ENCODE measurements at regions not wholly inside any gene's neighbourhood (a gene's known extent, or its start where the extent isn't known, plus 50 kb on each side); places are given as distances from the start of the nearest gene placed in this dataset.

GRCh38 chr14:97306760-97307246 lies 509.6 kb downstream of the VRK1 start:
- no peak for DNase-seq

- no peak for DNase-seq
Observed at GRCh38 chr14:97311411-97311810, 514.2 kb downstream of the VRK1 start.

- no peak for DNase-seq
Observed at GRCh38 chr14:97312910-97313309, 515.7 kb downstream of the VRK1 start.

GRCh38 chr14:97315790-97316189 lies 518.6 kb downstream of the VRK1 start:
- no peak for DNase-seq

GRCh38 chr14:97318380-97318779 lies 521.2 kb downstream of the VRK1 start:
- DNase-seq, result no peak

GRCh38 chr14:97319691-97320090 lies 522.5 kb downstream of the VRK1 start:
- no peak for DNase-seq

GRCh38 chr14:97328743-97329142 lies 531.6 kb downstream of the VRK1 start:
- no peak for DNase-seq

- no peak for DNase-seq
Observed at GRCh38 chr14:97329701-97330100, 532.5 kb downstream of the VRK1 start.

- DNase-seq, result no peak
Observed at GRCh38 chr14:97331058-97331457, 533.9 kb downstream of the VRK1 start.

GRCh38 chr14:97331526-97331925 lies 534.3 kb downstream of the VRK1 start:
- no peak for DNase-seq

GRCh38 chr14:97336179-97336578 lies 539.0 kb downstream of the VRK1 start:
- DNase-seq, result no peak

- DNase-seq, result no peak
Observed at GRCh38 chr14:97336816-97337215, 539.6 kb downstream of the VRK1 start.

GRCh38 chr14:97337267-97337666 lies 540.1 kb downstream of the VRK1 start:
- DNase-seq, result no peak

- DNase-seq, result no peak
Observed at GRCh38 chr14:97337670-97338069, 540.5 kb downstream of the VRK1 start.

- DNase-seq, result no peak
Observed at GRCh38 chr14:97344666-97345065, 547.5 kb downstream of the VRK1 start.

- no peak for DNase-seq
Observed at GRCh38 chr14:97346675-97347074, 549.5 kb downstream of the VRK1 start.

- DNase-seq, result no peak
Observed at GRCh38 chr14:97349463-97349862, 552.3 kb downstream of the VRK1 start.

- DNase-seq, result no peak
Observed at GRCh38 chr14:97349946-97350345, 552.8 kb downstream of the VRK1 start.

- no peak for DNase-seq
Observed at GRCh38 chr14:97350415-97350814, 553.2 kb downstream of the VRK1 start.

- no peak for DNase-seq
Observed at GRCh38 chr14:97350894-97351731, 553.9 kb downstream of the VRK1 start.

GRCh38 chr14:97353102-97353501 lies 555.9 kb downstream of the VRK1 start:
- no peak for DNase-seq

GRCh38 chr14:97354119-97354722 lies 557.0 kb downstream of the VRK1 start:
- no peak for DNase-seq

GRCh38 chr14:97359341-97359740 lies 562.2 kb downstream of the VRK1 start:
- no peak for DNase-seq

- no peak for DNase-seq
Observed at GRCh38 chr14:97361181-97361580, 564.0 kb downstream of the VRK1 start.
